ENCODE measurements at regions not wholly inside any gene's neighbourhood (a gene's known extent, or its start where the extent isn't known, plus 50 kb on each side); places are given as distances from the start of the nearest gene placed in this dataset.

DNA sequence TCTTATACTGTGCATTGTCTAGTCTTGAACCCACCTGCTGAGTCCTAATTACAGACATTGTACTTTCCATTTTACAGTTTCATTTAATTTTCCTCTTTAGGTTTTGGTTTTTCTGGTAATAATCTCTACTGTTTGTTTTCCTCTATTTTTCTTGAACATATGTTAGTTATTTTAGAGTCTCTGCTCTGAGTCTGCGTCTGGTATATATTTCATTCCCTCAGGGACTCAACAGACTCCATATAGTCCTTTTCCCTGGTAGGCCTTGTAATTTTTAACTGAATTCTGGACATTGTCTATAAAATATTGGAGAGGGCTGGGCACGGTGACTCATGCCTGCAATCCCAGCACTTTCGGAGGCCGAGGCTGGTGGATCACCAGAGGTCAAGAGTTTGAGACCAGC lies 121.8 kb upstream of the STOX2 start:
- TF ChIP-seq, protein P1, sequence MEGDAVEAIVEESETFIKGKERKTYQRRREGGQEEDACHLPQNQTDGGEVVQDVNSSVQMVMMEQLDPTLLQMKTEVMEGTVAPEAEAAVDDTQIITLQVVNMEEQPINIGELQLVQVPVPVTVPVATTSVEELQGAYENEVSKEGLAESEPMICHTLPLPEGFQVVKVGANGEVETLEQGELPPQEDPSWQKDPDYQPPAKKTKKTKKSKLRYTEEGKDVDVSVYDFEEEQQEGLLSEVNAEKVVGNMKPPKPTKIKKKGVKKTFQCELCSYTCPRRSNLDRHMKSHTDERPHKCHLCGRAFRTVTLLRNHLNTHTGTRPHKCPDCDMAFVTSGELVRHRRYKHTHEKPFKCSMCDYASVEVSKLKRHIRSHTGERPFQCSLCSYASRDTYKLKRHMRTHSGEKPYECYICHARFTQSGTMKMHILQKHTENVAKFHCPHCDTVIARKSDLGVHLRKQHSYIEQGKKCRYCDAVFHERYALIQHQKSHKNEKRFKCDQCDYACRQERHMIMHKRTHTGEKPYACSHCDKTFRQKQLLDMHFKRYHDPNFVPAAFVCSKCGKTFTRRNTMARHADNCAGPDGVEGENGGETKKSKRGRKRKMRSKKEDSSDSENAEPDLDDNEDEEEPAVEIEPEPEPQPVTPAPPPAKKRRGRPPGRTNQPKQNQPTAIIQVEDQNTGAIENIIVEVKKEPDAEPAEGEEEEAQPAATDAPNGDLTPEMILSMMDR (IDR thresholded peaks at IDR 0.05) = no peak
- TF ChIP-seq POLR2AphosphoS5 (IDR thresholded peaks at IDR 0.05; ENCODE audit: low read depth, low read length) (no peak), SIN3A (IDR thresholded peaks at IDR 0.05; ENCODE audit: borderline replicate concordance, insufficient read depth, low read depth, low read length) (no peak), TCF7L2 (IDR thresholded peaks at IDR 0.05; ENCODE audit: low read depth, low read length) (no peak)
- TF ChIP-seq, protein P2, sequence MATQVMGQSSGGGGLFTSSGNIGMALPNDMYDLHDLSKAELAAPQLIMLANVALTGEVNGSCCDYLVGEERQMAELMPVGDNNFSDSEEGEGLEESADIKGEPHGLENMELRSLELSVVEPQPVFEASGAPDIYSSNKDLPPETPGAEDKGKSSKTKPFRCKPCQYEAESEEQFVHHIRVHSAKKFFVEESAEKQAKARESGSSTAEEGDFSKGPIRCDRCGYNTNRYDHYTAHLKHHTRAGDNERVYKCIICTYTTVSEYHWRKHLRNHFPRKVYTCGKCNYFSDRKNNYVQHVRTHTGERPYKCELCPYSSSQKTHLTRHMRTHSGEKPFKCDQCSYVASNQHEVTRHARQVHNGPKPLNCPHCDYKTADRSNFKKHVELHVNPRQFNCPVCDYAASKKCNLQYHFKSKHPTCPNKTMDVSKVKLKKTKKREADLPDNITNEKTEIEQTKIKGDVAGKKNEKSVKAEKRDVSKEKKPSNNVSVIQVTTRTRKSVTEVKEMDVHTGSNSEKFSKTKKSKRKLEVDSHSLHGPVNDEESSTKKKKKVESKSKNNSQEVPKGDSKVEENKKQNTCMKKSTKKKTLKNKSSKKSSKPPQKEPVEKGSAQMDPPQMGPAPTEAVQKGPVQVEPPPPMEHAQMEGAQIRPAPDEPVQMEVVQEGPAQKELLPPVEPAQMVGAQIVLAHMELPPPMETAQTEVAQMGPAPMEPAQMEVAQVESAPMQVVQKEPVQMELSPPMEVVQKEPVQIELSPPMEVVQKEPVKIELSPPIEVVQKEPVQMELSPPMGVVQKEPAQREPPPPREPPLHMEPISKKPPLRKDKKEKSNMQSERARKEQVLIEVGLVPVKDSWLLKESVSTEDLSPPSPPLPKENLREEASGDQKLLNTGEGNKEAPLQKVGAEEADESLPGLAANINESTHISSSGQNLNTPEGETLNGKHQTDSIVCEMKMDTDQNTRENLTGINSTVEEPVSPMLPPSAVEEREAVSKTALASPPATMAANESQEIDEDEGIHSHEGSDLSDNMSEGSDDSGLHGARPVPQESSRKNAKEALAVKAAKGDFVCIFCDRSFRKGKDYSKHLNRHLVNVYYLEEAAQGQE (IDR thresholded peaks at IDR 0.05; ENCODE audit: insufficient read depth in 1 of 2, low read depth in 2 of 2, low read length in 1 of 2) = no peak
